Middle frontal gyrus (tissue), 1 donor: ENCODE measurements at regions not wholly inside any gene's neighbourhood (a gene's known extent, or its start where the extent isn't known, plus 50 kb on each side); places are given as distances from the start of the nearest gene placed in this dataset.
"Not testable (repeated sequence)": the region's sequence is repeated elsewhere in the genome, so short reads cannot be mapped to it uniquely, and the experiment has no call there.

ENCODE experiments used
- DNase-seq: peaks from one replicate; pipeline ENCODE4 v3.0.0-alpha.2; 2015; ENCODE audit warnings: low spot score; ENCODE audit errors: extremely low spot score

DNA sequence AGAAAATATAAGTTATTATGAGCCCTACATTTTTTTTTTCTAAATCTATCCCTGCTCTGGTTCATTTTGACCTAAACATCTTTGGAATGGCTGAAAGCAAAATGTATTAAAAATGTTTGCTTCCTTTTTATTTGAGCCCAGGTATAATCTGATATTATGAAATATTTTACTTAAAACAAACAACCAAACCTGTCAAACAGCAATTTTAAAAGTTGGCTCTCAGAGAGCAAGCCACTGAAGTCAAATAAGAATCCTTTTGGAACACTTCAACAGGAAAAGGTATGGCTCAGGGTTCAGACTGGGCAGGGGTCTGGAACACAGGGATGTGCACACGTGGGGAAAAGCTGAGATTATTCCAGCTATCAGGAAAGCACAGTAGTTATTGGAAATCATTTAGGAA lies 782.9 kb downstream of the CCSER2 start:
- no peak for DNase-seq

DNA sequence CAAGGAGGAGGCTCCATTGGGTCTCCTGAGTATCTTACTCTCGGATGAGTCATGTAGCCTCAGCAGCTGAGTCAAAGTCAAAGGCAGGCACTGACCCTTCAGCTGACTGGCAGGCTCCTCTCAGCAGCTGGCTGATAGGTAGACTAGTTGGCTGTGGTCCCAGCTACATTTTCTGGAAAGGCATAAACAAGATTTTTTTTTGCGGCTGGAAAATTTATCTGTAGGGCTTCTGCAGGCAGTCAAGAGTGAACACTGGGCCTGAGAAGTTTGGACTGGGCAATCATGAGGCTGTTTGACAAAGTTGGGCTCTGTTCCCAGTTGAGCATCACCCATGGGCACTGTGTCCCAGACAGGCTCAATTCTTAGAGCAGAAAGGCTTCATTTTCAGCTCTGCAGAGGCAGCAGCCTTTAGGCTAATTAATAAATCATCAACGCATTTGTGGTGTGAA lies 796.2 kb downstream of the CCSER2 start:
- DNase-seq = peak; percentile 14

DNA sequence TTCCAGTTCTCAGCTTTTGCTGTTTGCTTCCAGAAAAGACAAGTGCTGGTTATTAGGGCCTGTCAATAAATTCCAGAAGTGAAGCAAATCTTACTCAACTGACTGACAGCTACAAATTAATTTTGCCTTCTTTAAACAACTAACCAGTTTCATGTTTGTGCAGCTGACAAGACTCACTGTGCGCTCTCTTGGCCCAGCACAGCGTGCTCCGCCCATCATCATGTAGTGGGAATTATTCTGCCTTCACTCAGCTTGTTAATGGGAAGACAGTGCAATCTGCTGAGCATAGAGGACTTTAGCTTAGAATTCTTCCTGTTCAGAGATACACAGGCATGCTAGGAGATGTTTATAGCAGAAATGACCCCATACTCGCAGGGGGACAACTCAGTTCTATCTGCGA lies 808.9 kb downstream of the CCSER2 start:
- DNase-seq = no peak

DNA sequence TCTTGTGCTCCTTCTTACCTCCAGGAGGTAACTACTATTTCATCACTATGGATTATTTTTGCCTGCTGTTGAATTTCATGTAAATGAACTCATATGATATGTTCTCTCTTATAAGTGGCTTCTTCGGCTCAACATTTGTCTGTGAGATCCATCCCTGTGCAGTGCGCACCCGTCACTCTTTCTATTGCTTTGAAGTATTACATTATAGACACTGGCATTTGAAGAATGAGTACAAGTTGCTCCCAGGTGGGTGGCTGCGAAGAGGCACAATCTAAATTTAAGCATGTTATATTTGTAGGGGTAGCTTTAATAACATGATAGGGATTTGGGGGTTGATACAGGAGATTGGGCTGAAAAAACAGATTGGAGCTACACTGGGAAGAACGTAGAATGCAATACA lies 809.7 kb downstream of the CCSER2 start:
- no peak for DNase-seq

DNA sequence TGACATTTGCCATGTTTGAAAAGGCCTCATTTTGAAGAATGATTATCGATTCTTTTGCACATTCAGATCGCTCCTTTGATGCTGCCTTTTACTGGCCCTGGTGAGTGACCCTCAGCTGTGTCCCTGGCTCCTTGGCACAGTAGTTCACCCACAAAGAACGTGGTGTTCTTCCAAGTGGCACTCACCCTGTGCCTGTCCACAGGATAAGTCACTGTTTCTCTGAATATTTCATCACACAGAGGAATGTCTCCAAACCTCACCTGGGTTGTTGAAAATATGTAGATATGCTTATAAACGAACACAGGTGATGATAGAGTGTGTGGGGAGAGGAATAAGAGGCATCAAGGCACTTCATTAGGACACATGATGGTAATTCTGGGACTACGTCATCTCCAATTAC lies 810.7 kb downstream of the CCSER2 start:
- DNase-seq = no peak

DNA sequence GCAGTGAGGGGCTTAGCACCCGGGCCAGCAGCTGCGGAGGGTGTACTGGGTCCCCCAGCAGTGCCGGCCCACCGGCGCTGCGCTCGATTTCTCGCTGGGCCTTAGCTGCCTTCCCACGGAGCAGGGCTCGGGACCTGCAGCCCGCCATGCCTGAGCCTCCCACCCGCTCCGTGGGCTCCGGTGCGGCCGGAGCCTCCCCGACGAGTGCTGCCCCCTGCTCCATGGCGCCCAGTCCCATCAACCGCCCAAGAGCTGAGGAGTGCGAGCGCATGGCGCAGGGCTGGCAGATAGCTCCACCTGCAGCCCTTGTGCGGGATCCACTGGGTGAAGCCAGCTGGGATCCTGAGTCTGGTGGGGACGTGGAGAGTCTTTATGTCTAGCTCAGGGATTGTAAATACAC lies 813.1 kb downstream of the CCSER2 start:
- DNase-seq = not testable (repeated sequence)

DNA sequence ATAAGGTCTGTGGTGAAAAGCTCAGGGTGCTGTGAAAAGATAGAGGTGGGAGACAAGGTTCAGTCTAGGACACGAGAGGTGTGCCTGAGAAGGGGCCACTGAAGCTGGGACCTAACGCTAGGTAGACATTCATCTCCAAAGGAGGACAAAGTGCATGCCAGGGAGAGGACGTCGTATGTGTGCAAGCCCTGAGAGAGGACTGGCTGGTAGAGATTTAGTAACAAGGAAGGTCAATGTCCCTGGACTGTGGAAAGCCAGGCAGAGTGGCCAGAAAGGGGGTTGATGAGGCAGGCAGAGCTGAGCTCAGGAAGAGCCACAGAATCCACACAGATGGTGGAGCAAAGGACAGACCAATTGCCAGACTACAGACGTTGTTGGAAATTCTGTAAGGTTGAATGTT lies 817.6 kb downstream of the CCSER2 start:
- DNase-seq = no peak

DNA sequence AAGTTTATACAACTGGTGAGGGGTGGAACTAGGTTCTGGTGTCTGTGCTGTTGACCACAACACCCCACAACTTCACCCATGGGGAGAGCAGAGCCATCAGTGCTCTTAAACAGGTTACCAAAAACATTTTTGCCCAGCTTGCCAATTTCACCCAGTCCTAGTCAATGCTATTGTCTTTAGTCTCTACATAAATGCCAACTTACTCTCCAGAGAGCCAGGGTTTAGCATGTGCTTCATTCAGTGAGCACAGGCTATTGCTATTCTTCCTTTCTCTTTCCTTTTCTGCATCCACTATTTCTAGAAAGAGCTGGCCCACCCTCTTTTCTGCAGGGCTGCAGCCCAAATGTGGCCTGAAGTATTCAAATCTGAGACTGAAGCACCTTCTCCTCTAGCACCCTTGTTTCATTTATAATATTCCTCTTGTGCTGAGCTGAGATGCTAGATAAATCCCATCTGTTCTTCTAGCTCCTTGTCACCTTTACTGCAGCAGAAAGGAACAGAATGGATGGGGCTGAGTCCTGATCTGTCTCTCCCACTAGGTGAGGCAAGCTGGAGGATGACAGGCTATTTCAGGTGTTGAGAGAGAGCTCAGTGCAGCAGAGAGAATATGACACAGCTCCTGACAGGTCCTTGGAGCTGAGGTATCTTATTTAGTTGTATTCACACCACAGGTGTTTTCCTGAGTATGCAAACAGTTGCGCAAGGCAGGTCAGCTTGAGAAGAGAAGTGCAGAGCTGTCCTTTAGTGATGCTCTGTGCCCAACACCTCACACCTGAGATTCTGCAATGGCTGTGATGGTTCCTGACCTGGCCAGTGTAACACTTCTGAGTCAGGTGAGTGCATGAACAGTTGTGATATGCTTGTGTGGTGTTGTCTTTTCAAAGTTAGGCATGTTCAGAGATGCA lies 819.2 kb downstream of the CCSER2 start:
- DNase-seq = no peak

DNA sequence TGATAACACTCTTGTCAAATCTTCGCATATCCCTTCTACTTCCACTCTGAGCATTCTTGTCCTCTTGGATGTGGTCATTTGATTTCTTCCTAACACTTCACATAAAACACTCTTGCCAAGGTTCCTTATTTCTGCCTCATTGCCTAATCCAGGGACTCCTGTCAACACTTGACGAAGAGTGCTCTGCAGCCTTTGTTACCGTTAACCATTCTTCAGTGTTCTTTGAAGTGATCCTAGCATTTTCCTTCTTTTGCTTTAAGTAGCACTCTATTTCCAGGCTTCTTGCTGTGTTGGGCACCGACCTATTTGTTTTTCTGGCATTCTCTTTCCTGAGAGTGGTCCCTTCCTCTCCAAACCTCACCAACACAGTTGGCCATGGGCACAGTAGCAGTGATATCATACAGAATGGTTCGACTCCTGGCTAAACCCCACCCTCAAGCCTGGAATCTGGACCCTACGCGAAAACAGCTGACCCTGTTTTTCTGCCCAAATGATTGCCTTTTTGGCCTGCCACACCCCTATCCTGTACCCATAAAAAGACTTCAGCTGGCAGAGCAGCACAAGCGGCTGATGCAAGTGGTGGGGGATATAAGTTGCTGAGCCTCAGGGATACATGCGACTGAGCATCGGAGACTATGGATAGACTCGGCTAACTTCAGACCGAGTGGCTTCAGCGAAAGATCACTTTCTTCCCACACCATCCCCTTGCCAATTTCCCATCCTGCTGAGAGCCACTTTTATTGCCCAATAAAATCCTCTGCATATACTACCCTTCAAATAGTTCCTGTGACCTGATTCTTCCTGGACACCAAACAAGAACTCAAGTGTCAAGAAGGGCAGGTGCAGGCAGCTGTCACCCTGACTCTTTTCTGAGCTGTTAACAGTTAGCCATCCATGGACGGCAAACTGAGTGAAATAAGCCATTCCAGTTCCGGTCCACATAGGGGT lies 820.6 kb downstream of the CCSER2 start:
- DNase-seq = no peak

DNA sequence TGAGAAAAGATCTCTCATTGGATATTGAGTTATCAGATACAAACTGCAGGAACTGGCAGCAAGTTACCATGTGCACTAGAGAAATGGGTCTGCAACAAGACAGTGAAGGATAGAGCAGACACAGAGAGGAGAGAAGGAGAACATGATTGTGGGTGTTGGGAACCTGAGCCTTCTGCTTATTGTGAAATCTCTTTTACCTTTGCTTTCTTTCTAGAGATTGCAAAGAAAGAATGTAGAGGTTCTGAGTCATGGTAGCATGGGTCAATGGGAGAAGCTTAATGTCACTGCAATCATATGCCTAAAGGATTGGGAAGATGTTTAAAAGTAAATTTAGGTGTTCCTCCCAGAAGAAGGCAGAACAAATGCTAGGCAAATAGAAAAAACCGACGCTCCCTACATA lies 821.4 kb downstream of the CCSER2 start:
- DNase-seq = no peak

DNA sequence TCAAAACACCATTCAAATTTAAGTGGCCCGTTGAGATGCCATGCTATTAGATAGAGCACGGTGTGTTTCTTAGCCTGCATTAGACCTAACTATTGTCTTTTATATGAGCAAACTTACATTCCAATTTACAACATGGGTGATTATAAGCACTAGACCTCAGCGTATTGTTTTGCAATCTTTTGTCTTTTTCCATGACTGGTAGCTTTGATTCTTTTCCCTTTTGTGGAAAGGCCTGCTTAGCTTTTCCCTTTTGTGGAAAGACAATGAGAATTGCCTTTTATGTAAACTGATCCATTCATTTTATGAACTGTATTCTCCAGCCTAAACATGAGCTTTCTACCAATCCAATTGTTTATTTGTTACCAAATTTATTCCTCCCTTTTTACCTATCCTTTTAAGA lies 823.1 kb downstream of the CCSER2 start:
- no peak for DNase-seq

DNA sequence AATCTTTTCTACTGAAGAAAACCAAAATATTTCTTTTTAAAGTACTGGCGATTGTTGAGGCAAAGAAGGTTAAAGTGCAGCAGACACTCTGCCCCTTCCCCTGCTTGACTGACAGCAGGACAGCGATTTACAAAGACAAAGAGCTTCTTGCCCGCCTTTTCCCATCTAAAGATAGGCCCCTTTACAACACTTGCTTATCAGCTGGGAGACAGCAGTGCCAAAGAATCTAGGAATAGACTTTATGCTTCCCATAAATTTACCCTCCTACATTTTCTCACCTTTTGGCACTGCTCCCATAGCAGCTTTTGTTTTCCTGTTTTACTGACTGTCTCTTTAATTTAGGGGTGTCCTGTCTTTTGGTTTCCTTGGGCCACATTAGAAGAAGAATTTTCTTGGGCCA lies 824.1 kb downstream of the CCSER2 start:
- no peak for DNase-seq

DNA sequence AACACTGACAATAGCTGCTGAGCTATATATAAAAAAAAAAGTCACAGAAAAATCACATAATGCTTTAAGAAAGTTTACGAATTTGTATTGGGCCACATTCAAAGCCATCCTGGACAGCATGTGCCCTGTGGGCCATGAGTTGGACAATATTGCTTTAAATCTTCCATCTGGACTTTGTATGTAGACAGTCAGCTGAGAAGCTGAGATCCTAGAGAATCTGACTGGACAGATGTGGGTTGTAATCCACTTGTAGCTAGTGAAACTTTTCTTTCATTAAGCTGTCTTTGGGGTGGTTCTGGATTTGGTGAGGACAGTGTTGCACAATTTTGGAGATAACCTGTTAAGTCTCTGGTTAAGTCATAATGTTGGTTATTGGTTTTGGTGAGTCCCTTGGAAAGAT lies 824.5 kb downstream of the CCSER2 start:
- no peak for DNase-seq

DNA sequence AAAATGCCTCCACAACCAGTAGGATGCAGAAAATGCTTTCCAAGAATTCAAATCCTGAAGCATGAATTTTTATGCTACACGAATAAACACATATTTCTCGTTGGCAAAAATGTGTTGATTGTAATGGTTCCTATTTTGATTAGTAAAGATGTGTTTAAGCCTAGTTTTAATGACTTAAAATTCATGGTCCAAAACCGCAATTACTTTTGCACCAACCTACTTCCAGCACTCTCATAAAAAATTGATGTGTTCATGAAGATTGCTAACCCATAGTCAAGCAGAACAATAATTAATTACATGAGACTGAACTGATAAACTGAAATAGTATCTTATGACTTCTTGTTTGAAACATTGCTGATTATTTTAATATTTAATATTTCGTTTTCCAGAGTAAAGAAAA lies 828.8 kb downstream of the CCSER2 start:
- no peak for DNase-seq

DNA sequence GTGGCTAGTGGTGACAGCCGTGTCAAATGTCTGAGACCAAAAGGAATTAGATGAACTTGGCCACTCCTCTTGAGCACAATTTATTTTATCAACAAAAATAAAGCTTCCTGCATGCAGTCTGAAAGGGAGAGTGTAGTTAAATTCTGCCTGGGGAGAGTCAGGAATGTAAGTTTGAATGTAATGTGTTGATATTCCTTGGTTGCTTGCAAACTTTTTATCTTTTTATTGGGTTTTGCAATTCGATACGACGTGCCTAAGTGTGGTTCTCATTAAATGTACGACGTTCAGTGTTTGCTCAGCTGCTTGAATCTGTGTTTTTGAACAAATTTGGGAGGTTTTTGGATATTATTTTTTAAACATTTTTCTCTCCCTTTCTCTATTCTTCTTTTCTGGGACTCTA lies 839.9 kb downstream of the CCSER2 start:
- DNase-seq = no peak

DNA sequence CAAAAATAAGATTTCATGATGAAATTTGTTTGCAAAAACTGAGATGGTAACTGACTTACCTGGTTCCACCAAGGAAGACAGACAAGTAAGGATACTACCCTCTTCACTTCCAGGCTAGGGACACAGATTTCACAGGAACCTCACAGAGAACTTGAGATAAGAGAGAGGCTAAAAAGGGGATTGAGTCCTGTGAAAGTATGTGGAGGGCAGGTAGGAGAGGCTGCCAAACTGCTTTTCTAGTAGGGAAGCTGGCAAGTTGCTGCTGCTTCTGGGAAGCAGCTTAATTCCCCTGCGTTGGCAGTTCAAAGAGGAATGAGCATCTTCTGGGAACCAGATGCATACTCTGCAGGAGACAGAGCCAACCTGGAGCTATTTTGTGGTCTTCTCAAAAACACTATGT lies 841.6 kb downstream of the CCSER2 start:
- DNase-seq = no peak

DNA sequence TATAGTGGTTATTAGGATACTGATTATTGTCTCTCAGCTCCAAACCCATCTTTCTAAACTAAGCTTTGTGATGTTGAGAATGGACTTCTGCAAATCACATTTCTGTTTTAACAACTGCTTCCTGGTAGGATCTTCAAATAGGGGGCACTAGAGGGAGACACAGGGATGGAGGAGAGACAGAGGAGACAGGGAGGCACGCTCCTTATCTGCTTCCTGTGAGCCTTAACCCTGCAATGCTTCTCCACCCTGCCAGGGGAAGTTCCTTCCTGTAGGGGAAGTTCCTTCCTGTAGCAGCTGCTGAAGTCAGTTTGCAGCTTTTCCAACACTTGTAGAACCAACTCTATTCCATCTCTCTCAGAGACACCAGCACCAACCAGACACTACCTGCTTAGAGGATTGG lies 847.2 kb downstream of the CCSER2 start:
- no peak for DNase-seq

DNA sequence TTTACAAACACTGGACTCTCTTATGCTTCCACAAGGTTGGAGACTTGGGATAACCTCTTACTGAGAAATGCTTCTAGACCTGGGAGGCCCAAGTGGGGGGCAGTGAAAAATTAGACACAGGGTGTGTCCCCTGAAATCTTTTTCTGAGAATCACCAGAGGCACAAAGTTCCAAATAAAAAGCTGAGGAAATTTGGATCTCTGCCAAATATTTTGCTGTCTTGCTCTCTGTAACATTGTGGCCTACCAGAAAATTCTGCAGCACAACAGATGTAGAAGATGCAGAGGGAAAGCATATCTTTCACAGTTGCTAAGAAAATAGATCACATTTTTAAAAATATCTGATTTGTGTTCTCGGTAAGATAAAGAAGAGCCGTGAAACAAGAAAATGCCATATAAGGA lies 849.4 kb downstream of the CCSER2 start:
- DNase-seq = no peak

DNA sequence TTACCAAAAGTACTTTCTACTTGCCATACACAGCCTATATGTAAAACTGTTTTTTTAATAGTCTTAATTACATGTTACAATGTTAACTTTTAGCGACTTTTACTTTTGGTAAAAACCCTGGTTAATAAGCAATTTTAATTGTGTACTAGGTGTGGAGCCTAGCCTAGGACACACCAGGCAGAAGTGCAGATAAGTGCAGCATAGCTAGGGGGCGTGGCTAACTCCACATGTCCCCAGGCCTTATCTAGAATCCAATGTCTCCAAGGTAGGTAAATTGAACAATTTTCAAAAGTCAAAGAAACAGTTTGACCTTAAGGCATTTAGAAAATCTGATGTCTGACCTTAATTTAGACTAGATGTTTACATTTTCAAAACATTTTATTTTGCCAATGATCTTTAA lies 858.7 kb downstream of the CCSER2 start:
- DNase-seq = no peak

DNA sequence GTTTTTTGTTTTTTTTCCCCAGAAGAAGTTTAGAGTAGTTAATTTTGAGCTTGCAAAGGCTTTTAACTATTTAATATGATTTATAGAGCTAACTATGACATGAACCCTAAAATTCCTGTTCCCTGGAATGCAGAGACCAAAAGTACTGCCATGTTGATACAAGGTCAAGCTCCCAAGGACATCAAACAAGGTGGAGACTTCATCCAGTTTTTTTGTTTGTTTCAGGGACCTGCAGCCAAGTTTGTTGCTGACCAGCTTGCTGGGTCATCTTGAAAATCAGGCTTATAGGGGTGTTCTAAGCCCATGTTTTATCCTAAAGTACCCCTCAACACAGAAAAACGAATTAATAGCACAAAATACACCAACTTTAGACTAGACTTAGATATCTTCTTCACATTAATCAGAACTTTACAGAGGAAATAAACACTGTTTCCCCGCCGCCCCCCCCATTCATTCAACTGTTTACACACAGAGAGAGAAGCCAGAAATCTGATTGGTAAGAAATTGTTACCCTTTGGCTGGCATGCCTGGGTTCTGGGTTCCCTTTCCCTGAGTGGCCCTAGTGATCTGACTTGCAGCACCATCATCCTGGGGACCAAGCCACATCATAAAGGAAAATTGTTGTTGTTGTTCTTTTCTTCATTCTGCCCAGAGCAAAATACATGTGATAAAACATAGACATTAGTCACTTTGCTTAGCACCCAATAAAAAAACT lies 860.5 kb downstream of the CCSER2 start:
- no peak for DNase-seq

DNA sequence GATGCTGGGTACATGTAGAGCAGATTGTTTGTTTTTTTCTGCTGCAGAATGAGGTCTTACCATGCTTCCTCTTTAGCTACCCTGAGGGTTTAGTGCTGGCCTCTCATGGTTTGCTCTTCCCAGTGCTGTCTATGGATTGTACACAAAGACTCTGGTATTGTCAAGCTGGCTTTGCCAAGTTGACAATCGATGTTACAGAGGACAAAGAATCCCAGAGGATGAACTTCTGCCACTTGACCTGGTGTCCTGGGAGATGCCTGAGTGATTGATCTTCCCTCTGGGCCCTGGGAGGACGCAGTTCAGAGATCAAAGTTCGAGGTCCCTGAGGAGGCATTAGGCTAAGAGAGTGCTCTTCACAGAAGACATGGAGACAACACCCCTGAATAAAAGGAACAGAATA lies 865.4 kb downstream of the CCSER2 start:
- DNase-seq = no peak

DNA sequence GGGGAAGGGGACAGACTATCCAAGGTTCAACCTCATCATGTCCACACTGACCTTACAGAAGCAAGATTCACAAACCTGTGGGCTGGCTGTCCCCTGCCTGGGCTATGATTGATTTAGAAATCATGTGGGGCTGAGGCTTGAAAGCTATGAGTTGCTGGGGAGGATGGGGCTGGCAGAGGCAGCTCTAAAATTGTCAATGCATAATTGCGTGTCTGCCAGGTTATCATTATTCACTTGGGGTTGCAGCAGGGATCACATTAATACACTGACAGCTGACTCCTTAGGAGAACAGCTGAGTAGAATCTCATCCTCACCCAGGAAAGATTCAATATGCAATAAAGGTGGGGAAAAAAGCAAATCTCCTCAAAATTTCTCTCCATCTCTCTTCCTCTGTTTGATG lies 866.3 kb downstream of the CCSER2 start:
- DNase-seq = no peak
